ENCODE measurements at regions not wholly inside any gene's neighbourhood (a gene's known extent, or its start where the extent isn't known, plus 50 kb on each side); places are given as distances from the start of the nearest gene placed in this dataset.

- TF ChIP-seq CTCF (conservative IDR thresholded peaks at IDR 0.05; ENCODE audit: low read depth, low read length), result no peak
- H3K4me3 ChIP-seq (ENCODE audit: low read length), result no peak overlapping the region
- no peak for DNase-seq (ENCODE audit: low read depth)
Observed at GRCh38 chr1:34642679-34643078, 112.2 kb upstream of the GJB5 start.

GRCh38 chr1:34645109-34645688 is 109.6 kb upstream of the GJB5 start:
- no peak for DNase-seq (ENCODE audit: low read depth)
- H3K4me3 ChIP-seq (ENCODE audit: low read length), result no peak overlapping the region
- no peak for TF ChIP-seq CTCF (conservative IDR thresholded peaks at IDR 0.05; ENCODE audit: low read depth, low read length)

- TF ChIP-seq CTCF (conservative IDR thresholded peaks at IDR 0.05; ENCODE audit: low read depth, low read length), result no peak
- no peak overlapping the region for H3K4me3 ChIP-seq (ENCODE audit: low read length)
- DNase-seq (ENCODE audit: low read depth), result no peak
Observed at GRCh38 chr1:34645919-34646318, 108.9 kb upstream of the GJB5 start.

- DNase-seq (ENCODE audit: low read depth), result no peak
- TF ChIP-seq CTCF (conservative IDR thresholded peaks at IDR 0.05; ENCODE audit: low read depth, low read length), result no peak
- H3K4me3 ChIP-seq (ENCODE audit: low read length), result no peak overlapping the region
Observed at GRCh38 chr1:34648501-34648900, 106.3 kb upstream of the GJB5 start.

GRCh38 chr1:34650090-34650489 is 104.8 kb upstream of the GJB5 start:
- H3K4me3 ChIP-seq (ENCODE audit: low read length), result no peak overlapping the region
- DNase-seq (ENCODE audit: low read depth), result no peak
- no peak for TF ChIP-seq CTCF (conservative IDR thresholded peaks at IDR 0.05; ENCODE audit: low read depth, low read length)

GRCh38 chr1:34650800-34651199 is 104.0 kb upstream of the GJB5 start:
- TF ChIP-seq CTCF (conservative IDR thresholded peaks at IDR 0.05; ENCODE audit: low read depth, low read length), result no peak
- DNase-seq (ENCODE audit: low read depth), result no peak
- no peak overlapping the region for H3K4me3 ChIP-seq (ENCODE audit: low read length)

- H3K4me3 ChIP-seq (ENCODE audit: low read length), result no peak overlapping the region
- no peak for TF ChIP-seq CTCF (conservative IDR thresholded peaks at IDR 0.05; ENCODE audit: low read depth, low read length)
- no peak for DNase-seq (ENCODE audit: low read depth)
Observed at GRCh38 chr1:34653110-34653509, 101.7 kb upstream of the GJB5 start.
